GM19351 (cell line): ENCODE measurements at regions not wholly inside any gene's neighbourhood (a gene's known extent, or its start where the extent isn't known, plus 50 kb on each side); places are given as distances from the start of the nearest gene placed in this dataset.

ENCODE experiments used
- ATAC-seq: cut with Tn5 transposase; IDR thresholded peaks from one replicate; pipeline ENCODE4 v1.9.1; 2021; ENCODE audit warnings: mild to moderate bottlenecking, moderate library complexity; ENCODE audit not compliant: unreplicated experiment

- no peak for ATAC-seq
Observed at GRCh38 chrX:42725196-42725595, 52.8 kb downstream of the PPP1R2C start.

- no peak for ATAC-seq
Observed at GRCh38 chrX:42720209-42720608, 57.8 kb downstream of the PPP1R2C start.

GRCh38 chrX:42715701-42716262 is 62.2 kb downstream of the PPP1R2C start:
- no peak for ATAC-seq

GRCh38 chrX:42714981-42715700 is 62.8 kb downstream of the PPP1R2C start:
- ATAC-seq = no peak

- ATAC-seq = no peak
Observed at GRCh38 chrX:42710452-42710851, 67.5 kb downstream of the PPP1R2C start.

- no peak for ATAC-seq
Observed at GRCh38 chrX:42708222-42708621, 69.7 kb downstream of the PPP1R2C start.

GRCh38 chrX:42707742-42708141 is 70.2 kb downstream of the PPP1R2C start:
- ATAC-seq = no peak

- no peak for ATAC-seq
Observed at GRCh38 chrX:42704454-42704853, 73.5 kb downstream of the PPP1R2C start.

- no peak for ATAC-seq
Observed at GRCh38 chrX:42697544-42697943, 80.4 kb downstream of the PPP1R2C start.

- no peak for ATAC-seq
Observed at GRCh38 chrX:42696536-42697124, 81.3 kb downstream of the PPP1R2C start.

- ATAC-seq = no peak
Observed at GRCh38 chrX:42695800-42696358, 82.1 kb downstream of the PPP1R2C start.

GRCh38 chrX:42694260-42694815 is 83.6 kb downstream of the PPP1R2C start:
- no peak for ATAC-seq

- ATAC-seq = no peak
Observed at GRCh38 chrX:42691196-42691595, 86.8 kb downstream of the PPP1R2C start.

- ATAC-seq = no peak
Observed at GRCh38 chrX:42686706-42687105, 91.3 kb downstream of the PPP1R2C start.

GRCh38 chrX:42686296-42686695 is 91.7 kb downstream of the PPP1R2C start:
- no peak for ATAC-seq

- no peak for ATAC-seq
Observed at GRCh38 chrX:42684065-42684464, 93.9 kb downstream of the PPP1R2C start.

- no peak for ATAC-seq
Observed at GRCh38 chrX:42680666-42681065, 97.3 kb downstream of the PPP1R2C start.

- ATAC-seq = no peak
Observed at GRCh38 chrX:42678133-42678532, 99.8 kb downstream of the PPP1R2C start.

- no peak for ATAC-seq
Observed at GRCh38 chrX:42673301-42673810, 104.6 kb downstream of the PPP1R2C start.

GRCh38 chrX:42664680-42665079 is 113.3 kb downstream of the PPP1R2C start:
- ATAC-seq = no peak

- no peak for ATAC-seq
Observed at GRCh38 chrX:42628471-42628870, 149.5 kb downstream of the PPP1R2C start.

- ATAC-seq = no peak
Observed at GRCh38 chrX:42627891-42628290, 150.1 kb downstream of the PPP1R2C start.
